Colonic mucosa (tissue), 4 donors: ENCODE measurements at regions not wholly inside any gene's neighbourhood (a gene's known extent, or its start where the extent isn't known, plus 50 kb on each side); places are given as distances from the start of the nearest gene placed in this dataset.

Experiments used
- DNase-seq: peaks from one replicate; pipeline ENCODE4 v3.0.0-alpha.2; 2020
- H3K27ac ChIP-seq: fragments of 200-600 bp; one replicate; pipeline ENCODE4 v1.8.0; 2021
- H3K27me3 ChIP-seq: fragments of 200-600 bp; one replicate; pipeline ENCODE4 v1.8.0; 2021
- H3K36me3 ChIP-seq: fragments of 200-600 bp; one replicate; pipeline ENCODE4 v1.8.0; 2021
- H3K4me1 ChIP-seq: fragments of 200-600 bp; one replicate; pipeline ENCODE4 v1.8.0; 2021; ENCODE audit warnings: mild to moderate bottlenecking
- H3K4me3 ChIP-seq: fragments of 200-600 bp; one replicate; pipeline ENCODE4 v1.8.0; 2021
- H3K9ac ChIP-seq, 2 donors: one replicate each; pipeline ENCODE4 v1.7.0; 2013; ENCODE audit warnings: control low read depth in 2 of 2, low read depth in 2 of 2, low read length in 2 of 2
- H3K9me3 ChIP-seq: fragments of 200-600 bp; one replicate; pipeline ENCODE4 v1.8.0; 2021
- CTCF ChIP-seq: fragments of 200-600 bp; IDR thresholded peaks from one replicate; pipeline ENCODE4 v1.8.0; 2022; ENCODE audit warnings: antibody characterized with exemption, mild to moderate bottlenecking
- intact Hi-C: fragments of 100-400 bp; cut with DNase I; formaldehyde crosslinking; loops from one replicate; pipeline ENCODE4 v1.14.1; 2022
- donor health status: healthy.
- donor health status: DM: no; HTN: no; CAD: no.
- donor health status: DM: no; HTN: no; CAD: no.

DNA sequence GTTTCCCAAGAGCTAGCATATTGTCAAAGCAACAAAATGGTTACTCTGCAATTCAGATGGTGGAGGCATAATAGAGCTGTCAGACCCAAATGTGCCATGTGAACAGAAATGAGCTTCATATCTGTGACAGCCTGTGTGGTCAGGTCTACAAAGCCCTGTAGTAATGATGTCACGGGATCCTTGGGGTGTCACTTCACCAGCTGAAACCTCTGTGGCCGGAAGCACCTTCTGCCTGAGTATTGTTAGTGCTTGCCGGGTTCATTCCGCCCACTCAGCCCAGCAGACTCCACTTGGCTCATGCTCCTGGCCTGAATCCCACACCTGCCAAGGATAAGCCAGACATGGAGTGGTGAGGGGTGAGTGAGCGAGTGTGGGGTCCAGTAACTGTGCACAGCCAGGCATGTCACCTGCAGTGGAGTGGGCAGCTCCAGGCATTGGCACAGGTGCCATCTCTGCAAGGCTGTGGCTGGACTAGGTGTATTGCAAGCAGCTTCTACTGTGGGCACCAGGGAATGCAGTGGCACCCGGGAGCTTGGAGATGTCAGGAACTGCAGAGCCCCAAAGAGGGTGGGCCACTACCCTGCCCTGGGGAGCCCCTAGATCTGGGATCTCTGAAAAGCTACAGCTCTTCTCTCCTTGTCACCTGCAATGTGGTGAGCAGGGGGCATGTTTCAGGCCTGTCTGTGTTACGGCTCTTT, 341.9 kb upstream of the CHRM2 start:
- H3K27me3 ChIP-seq = no peaks in the 10 kb centered on the region
- H3K36me3 ChIP-seq = no peaks in the 10 kb centered on the region
- no peak overlapping the region for H3K27ac ChIP-seq
- DNase-seq = no peak
- no peaks in the 10 kb centered on the region for H3K4me1 ChIP-seq
- H3K4me3 ChIP-seq = no peak overlapping the region
- intact Hi-C loops = no loop called here
- no peak overlapping the region for H3K9ac ChIP-seq
- no peak for TF ChIP-seq CTCF
- H3K9me3 ChIP-seq = no peaks in the 10 kb centered on the region

DNA sequence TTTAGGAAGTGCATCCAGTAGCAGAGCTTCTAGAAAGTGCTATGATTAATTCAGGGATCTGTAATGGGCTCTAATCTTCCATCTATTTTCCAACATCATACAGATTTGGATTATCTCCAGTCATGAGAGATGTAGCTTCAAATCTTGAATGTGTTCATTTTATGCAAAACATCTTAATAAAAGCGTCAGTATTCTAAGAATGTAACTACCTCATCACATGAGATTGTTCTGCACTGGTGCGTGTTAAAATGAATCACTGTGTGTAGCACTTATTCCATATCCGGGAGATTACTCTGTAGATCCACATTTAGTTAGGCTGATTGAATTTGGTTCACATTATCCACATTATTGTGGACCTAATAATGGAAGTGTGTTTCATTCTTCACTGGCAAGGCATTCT, 344.9 kb upstream of the CHRM2 start:
- Histone ChIP-seq H3K27ac (no peak overlapping the region), H3K4me1 (no peaks in the 10 kb centered on the region), H3K9ac (no peak overlapping the region), H3K9me3 (no peaks in the 10 kb centered on the region), H3K36me3 (no peaks in the 10 kb centered on the region), H3K4me3 (no peak overlapping the region), H3K27me3 (no peaks in the 10 kb centered on the region)
- no peak for TF ChIP-seq CTCF
- intact Hi-C loops = no loop called here
- no peak for DNase-seq

GRCh38 chr7:136517971-136518370, 350.5 kb upstream of the CHRM2 start:
- no peaks in the 10 kb centered on the region for H3K27me3 ChIP-seq
- no peaks in the 10 kb centered on the region for H3K9me3 ChIP-seq
- DNase-seq = no peak
- no peak overlapping the region for H3K9ac ChIP-seq
- no peak overlapping the region for H3K27ac ChIP-seq
- H3K36me3 ChIP-seq = no peaks in the 10 kb centered on the region
- TF ChIP-seq CTCF = no peak
- intact Hi-C loops = no loop called here
- H3K4me3 ChIP-seq = no peak overlapping the region
- H3K4me1 ChIP-seq = no peaks in the 10 kb centered on the region

- Histone ChIP-seq H3K4me3 (no peak overlapping the region), H3K27ac (no peak overlapping the region), H3K4me1 (no peaks in the 10 kb centered on the region), H3K9ac (no peak overlapping the region), H3K36me3 (no peaks in the 10 kb centered on the region), H3K27me3 (no peaks in the 10 kb centered on the region), H3K9me3 (no peaks in the 10 kb centered on the region)
- TF ChIP-seq CTCF = no peak
- intact Hi-C loops = no loop called here
- no peak for DNase-seq
Observed at GRCh38 chr7:136514776-136515175, 353.7 kb upstream of the CHRM2 start.

- no peaks in the 10 kb centered on the region for H3K9me3 ChIP-seq
- no peaks in the 10 kb centered on the region for H3K4me1 ChIP-seq
- no peak for DNase-seq
- H3K27ac ChIP-seq = no peak overlapping the region
- intact Hi-C loops = no loop called here
- no peaks in the 10 kb centered on the region for H3K36me3 ChIP-seq
- TF ChIP-seq CTCF = no peak
- no peaks in the 10 kb centered on the region for H3K27me3 ChIP-seq
- H3K9ac ChIP-seq = no peak overlapping the region
- H3K4me3 ChIP-seq = no peak overlapping the region
Observed at GRCh38 chr7:136513744-136514143, 354.7 kb upstream of the CHRM2 start.
